Activated naive CD8-positive, alpha-beta T cell treated with anti-CD3 and anti-CD28 coated beads, Interleukin-2, amount 10 ng/mL, durations not matched to agents 7 days and 5 days (primary cell): ENCODE measurements at regions not wholly inside any gene's neighbourhood (a gene's known extent, or its start where the extent isn't known, plus 50 kb on each side); places are given as distances from the start of the nearest gene placed in this dataset.

Source experiments
- ATAC-seq: fragments of 150-1000 bp; cut with Tn5 transposase; one replicate; pipeline ENCODE4 v1.10.0; 2021; ENCODE audit warnings: low read depth, moderate library complexity
- POLR2A ChIA-PET: fragments of 350-600 bp; sonication (Branson Sonifier 250); formaldehyde crosslinking; loops from one replicate; lab custom pipeline; 2021; ENCODE audit warnings: antibody characterized with exemption; lab: Charles Lee
- DNase-seq: peaks from one replicate; pipeline ENCODE4 v3.0.0; 2021
- H3K27ac Mint-ChIP-seq: one replicate; pipeline ENCODE4 v1.8.0; 2022; ENCODE audit warnings: mild to moderate bottlenecking, mixed read lengths
- H3K27me3 Mint-ChIP-seq: one replicate; pipeline ENCODE4 v1.8.0; 2022; ENCODE audit warnings: mild to moderate bottlenecking, moderate library complexity, mixed read lengths
- H3K36me3 Mint-ChIP-seq: one replicate; pipeline ENCODE4 v1.8.0; 2021; ENCODE audit warnings: mild to moderate bottlenecking, mixed read lengths
- H3K4me1 Mint-ChIP-seq: one replicate; pipeline ENCODE4 v1.8.0; 2021; ENCODE audit warnings: mixed read lengths
- H3K4me3 Mint-ChIP-seq: one replicate; pipeline ENCODE4 v1.8.0; 2022; ENCODE audit warnings: mild to moderate bottlenecking, moderate library complexity, mixed read lengths
- H3K9me3 Mint-ChIP-seq: one replicate; pipeline ENCODE4 v1.8.0; 2021; ENCODE audit warnings: mixed read lengths

DNA sequence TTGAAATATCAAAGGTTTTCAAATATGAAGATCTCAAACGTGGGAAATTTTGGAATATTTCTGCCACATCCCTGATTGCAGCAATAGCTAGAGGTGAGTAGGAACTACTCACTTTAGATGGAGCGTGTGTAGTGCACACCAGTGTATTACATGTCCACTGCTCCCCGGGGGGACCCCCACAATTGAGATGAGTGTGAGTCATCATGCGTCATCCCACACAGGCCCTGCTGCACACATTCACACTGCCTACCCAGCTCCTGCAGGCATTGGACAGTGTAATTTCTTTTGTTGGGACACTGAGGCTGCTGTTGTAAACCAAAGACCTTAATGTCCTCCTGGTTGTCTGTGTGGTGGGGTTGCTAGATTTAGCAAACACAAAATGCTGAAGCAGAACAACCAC is 280.0 kb downstream of the GAS1 start:
- no peaks in the 10 kb centered on the region for H3K36me3 Mint-ChIP-seq
- POLR2A ChIA-PET: no interaction called here
- H3K4me3 Mint-ChIP-seq: no peak overlapping the region
- peaks cover 2% of the 10 kb centered on the region for H3K4me1 Mint-ChIP-seq
- ATAC-seq: no peak
- H3K9me3 Mint-ChIP-seq: peaks cover 5% of the 10 kb centered on the region
- H3K27ac Mint-ChIP-seq: no peak overlapping the region
- peaks cover 3% of the 10 kb centered on the region for H3K27me3 Mint-ChIP-seq
- DNase-seq: no peak

DNA sequence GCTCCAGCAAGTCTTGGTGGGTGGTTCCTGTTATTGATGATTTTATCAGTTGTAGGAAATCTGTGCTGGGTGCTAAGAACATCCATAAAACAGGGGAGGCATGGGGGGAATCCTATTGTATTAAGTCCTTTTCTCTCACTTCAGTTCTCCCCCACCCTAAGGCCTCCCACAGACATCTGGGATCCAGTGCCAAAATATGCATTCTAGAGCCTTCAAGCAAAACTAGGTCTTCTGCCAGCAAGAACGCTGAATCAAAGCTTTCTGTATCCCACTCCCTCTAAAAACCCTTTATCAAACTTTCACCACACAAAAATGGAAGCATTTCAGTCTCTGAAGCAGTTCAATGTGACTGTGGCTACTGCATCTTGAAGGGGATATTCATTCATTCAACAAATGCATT is 281.9 kb downstream of the GAS1 start:
- Mint-ChIP-seq H3K36me3 (no peaks in the 10 kb centered on the region), H3K4me3 (no peak overlapping the region), H3K9me3 (peaks cover 2% of the 10 kb centered on the region), H3K4me1 (peaks cover 2% of the 10 kb centered on the region), H3K27me3 (no peaks in the 10 kb centered on the region), H3K27ac (no peak overlapping the region)
- POLR2A ChIA-PET: no interaction called here
- no peak for ATAC-seq
- no peak for DNase-seq

DNA sequence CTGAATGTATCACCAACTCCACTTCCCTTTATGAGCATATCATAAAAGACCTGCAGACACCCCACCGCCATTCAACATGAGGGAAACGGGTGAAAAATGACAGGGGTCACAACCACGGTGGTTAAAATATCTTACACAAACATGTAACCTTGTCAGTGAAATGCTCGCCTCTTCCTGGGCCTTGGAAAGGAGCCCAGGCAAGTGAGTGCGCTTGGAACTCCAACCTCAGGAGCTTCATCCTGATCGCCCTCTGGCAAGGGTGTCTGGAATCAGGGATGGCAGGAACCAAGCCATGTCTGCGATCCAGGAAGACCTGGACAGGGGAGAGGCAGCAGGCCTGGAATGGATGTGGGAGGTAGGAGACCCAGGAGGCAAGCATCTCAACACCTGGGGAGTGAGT is 282.7 kb downstream of the GAS1 start:
- no peaks in the 10 kb centered on the region for H3K27me3 Mint-ChIP-seq
- peaks cover 7% of the 10 kb centered on the region for H3K4me1 Mint-ChIP-seq
- H3K36me3 Mint-ChIP-seq: no peaks in the 10 kb centered on the region
- POLR2A ChIA-PET: no interaction called here
- H3K27ac Mint-ChIP-seq: no peak overlapping the region
- no peak overlapping the region for H3K4me3 Mint-ChIP-seq
- H3K9me3 Mint-ChIP-seq: peaks cover 2% of the 10 kb centered on the region
- ATAC-seq: no peak
- DNase-seq: no peak

- POLR2A ChIA-PET: no interaction called here
- Mint-ChIP-seq H3K27ac (no peak overlapping the region), H3K36me3 (no peaks in the 10 kb centered on the region), H3K9me3 (peaks cover 2% of the 10 kb centered on the region), H3K4me3 (no peak overlapping the region), H3K4me1 (peaks cover 10% of the 10 kb centered on the region), H3K27me3 (no peaks in the 10 kb centered on the region)
- ATAC-seq (no peak), DNase-seq (no peak)
Observed at GRCh38 chr9:86663905-86664304, 283.4 kb downstream of the GAS1 start.

DNA sequence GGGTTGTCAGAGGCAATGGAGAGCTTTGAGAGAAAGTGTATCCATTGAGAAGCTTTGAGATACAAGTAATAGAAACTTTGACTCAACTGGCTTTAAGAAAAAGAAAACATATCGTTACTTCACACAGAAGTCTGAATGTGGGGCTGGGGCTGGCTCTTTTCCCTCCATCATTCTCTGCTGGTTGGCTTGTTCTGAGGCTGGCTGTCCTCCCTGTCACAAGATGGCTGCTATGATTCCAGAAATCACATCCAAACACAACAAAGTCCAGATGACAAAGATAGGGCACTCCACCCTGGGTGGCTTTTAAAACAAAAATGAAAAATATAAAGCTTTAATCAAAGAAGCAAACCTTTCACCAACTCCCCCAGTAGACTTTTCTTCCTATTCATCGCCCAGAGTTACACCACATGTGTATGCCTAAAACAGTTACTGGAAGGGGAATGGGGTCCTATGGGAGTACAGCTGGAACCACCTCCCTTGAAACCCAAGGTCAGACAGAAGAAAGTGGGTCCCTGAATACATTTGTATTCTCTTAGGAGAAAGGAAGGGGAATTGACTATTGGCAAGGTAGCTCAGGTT is 284.3 kb downstream of the GAS1 start:
- Mint-ChIP-seq H3K36me3 (no peaks in the 10 kb centered on the region), H3K4me1 (peaks cover 10% of the 10 kb centered on the region), H3K9me3 (peaks cover 2% of the 10 kb centered on the region), H3K27ac (no peak overlapping the region), H3K4me3 (no peak overlapping the region), H3K27me3 (no peaks in the 10 kb centered on the region)
- POLR2A ChIA-PET: no interaction called here
- ATAC-seq (no peak), DNase-seq (no peak)

DNA sequence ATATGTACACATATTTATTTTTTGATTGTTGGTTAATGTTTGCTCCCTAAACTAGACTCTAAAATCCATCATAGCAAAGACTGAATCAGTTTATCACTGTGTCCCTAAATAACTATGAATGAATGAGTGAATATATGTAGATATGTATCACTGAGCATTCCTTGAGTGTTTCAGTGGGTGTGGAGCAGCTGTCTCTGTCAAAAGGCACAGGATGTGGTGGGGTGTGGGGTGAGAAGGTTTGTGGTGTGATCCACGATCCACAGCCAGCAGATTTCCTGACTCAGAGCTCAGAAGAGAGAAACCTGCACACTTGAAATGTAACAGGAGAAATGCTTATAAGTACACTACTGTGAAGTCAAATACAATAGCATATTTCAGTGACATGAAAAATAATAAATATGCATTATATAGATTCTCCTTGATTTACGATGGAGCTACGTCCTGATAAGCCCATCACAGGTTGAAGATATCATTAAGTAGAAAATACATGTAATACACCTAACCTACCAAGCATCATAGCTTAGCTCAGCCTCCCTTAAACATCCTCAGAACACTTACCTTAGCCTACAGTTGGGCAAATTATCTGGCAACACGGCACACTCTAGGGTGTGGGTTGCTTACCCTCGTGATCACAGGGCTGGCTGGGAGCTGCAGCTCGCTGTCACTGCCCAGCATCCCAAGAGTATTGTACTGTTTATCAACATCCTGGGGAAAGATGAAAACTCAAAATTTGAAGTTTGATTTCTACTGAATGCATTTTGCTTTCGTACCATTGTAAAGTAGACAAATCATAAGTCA is 287.0 kb downstream of the GAS1 start:
- Mint-ChIP-seq H3K9me3 (no peaks in the 10 kb centered on the region), H3K27me3 (no peaks in the 10 kb centered on the region), H3K27ac (no peak overlapping the region), H3K36me3 (no peaks in the 10 kb centered on the region), H3K4me1 (peaks cover 8% of the 10 kb centered on the region), H3K4me3 (peak overlapping the region; percentile 23)
- DNase-seq: no peak
- POLR2A ChIA-PET: no interaction called here
- peak; percentile 47 for ATAC-seq

DNA sequence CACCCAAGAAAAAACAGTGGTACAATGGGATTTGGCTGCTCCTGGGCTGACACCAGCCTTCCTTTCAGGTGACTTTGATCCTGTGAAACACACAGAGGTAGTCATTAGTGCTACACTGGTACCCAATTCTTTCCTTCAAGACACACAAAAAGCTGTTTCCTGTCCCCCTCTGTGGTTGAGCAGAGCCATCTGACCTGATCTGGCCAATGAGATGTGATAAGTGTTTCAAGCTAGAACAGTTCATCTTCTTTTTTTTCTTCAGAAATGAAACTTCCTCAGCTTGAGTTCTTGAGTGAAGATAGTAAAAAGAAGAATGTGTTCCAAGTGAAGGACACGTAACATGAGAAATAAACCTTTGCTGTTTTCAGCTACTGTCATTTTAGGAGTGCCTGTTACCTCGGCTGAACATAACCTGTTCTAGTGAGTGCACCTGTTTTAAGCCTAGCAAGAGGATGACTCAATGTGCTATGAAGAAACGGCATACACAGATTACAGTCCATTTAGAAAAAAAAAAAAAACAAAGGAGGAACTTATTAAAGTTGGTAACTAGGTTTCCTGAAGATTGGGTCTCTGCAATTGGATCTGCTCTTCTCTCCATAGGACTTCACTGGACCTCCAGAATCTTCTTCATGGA is 287.8 kb downstream of the GAS1 start:
- H3K36me3 Mint-ChIP-seq: no peaks in the 10 kb centered on the region
- POLR2A ChIA-PET: no interaction called here
- H3K27ac Mint-ChIP-seq: no peak overlapping the region
- DNase-seq: no peak
- H3K9me3 Mint-ChIP-seq: no peaks in the 10 kb centered on the region
- no peak overlapping the region for H3K4me3 Mint-ChIP-seq
- ATAC-seq: no peak
- H3K4me1 Mint-ChIP-seq: peaks cover 8% of the 10 kb centered on the region
- no peaks in the 10 kb centered on the region for H3K27me3 Mint-ChIP-seq

DNA sequence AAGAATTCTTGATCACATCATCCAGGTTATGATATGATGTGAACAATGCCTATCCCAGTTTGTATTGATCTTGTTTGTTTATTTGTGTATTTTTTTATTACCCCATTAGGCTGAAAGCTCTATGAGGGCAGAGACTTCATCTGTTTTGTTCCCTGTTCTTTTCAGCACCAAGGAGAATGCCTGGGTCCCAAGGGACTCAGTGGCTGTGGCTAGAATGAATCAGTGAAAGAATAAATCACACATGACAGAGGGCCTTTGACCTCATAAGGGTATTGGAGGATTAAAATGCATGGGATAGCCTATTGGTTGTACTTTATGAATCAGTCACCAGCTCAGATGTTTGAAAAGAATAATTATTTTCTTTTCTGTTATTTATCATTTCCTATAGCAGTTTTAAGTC is 292.2 kb downstream of the GAS1 start:
- no peak for ATAC-seq
- Mint-ChIP-seq H3K27ac (no peak overlapping the region), H3K27me3 (peaks cover 7% of the 10 kb centered on the region), H3K9me3 (no peaks in the 10 kb centered on the region), H3K4me3 (no peak overlapping the region), H3K4me1 (peaks cover 7% of the 10 kb centered on the region), H3K36me3 (no peaks in the 10 kb centered on the region)
- POLR2A ChIA-PET: no interaction called here
- DNase-seq: no peak

DNA sequence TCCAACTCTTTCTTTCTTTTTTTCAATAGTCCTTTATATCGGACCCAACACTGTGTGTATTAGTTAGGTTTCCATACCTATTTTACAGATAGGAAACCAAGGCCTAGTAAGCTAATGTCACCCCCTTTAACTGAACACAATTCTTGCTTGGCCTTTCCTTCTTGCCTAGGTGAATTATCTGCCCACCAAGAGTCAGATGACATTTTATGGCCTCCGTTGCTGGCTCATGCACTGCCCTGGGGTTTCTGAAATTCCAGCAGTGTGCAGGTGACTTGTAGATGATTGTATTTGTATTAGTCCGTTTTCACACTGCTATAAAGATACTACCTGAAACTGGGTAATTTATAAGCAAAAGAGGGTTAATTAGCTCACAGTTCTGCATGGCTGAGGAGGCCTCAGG is 293.8 kb downstream of the GAS1 start:
- peaks cover 8% of the 10 kb centered on the region for H3K27me3 Mint-ChIP-seq
- POLR2A ChIA-PET: no interaction called here
- no peaks in the 10 kb centered on the region for H3K9me3 Mint-ChIP-seq
- no peak overlapping the region for H3K27ac Mint-ChIP-seq
- no peak for ATAC-seq
- H3K4me3 Mint-ChIP-seq: no peak overlapping the region
- H3K36me3 Mint-ChIP-seq: no peaks in the 10 kb centered on the region
- no peak for DNase-seq
- no peaks in the 10 kb centered on the region for H3K4me1 Mint-ChIP-seq

DNA sequence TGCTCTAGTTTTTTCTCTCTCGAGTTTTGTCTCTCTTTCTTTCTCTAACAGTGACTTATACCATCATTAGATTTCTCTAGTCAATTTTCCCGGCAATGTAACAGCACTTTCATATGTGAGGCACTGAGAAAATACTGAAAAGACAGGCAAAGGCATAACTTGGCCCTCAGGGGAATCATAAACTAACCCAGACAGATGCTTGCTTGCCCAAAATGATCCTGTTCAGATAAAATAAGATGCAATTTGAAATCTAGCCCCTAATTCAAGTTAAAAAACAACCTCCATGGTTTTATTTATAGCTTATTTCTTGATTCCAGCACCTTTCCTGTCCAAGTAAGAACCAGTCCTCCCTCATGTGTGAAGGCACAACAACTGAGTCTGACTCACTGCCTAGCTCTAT is 294.6 kb downstream of the GAS1 start:
- DNase-seq: no peak
- Mint-ChIP-seq H3K4me1 (no peaks in the 10 kb centered on the region), H3K4me3 (no peak overlapping the region), H3K27me3 (peaks cover 8% of the 10 kb centered on the region), H3K9me3 (no peaks in the 10 kb centered on the region), H3K36me3 (no peaks in the 10 kb centered on the region), H3K27ac (no peak overlapping the region)
- ATAC-seq: no peak
- POLR2A ChIA-PET: no interaction called here

DNA sequence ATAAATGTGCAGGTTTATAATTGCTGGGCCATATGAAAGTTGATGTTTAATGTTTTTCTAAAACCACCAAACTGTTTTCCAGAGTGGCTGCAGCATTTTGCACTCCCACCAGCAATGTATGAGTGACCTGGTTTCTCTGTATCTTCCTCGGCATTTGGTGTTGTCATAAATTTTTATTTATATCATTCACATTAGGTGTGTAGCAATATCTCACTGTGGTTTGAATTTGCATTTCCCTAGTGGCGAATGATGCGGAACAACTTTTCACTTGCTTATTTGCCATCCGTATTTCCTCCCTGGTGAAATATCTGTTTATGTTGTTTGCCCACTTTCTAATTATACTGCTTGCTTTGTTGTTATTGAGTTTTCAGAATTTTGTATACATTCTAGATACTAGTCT is 295.7 kb upstream of the TUT7 start:
- POLR2A ChIA-PET: no interaction called here
- no peak for ATAC-seq
- H3K4me3 Mint-ChIP-seq: no peak overlapping the region
- no peak overlapping the region for H3K27ac Mint-ChIP-seq
- H3K27me3 Mint-ChIP-seq: peaks cover 8% of the 10 kb centered on the region
- no peaks in the 10 kb centered on the region for H3K4me1 Mint-ChIP-seq
- H3K36me3 Mint-ChIP-seq: no peaks in the 10 kb centered on the region
- no peak for DNase-seq
- H3K9me3 Mint-ChIP-seq: no peaks in the 10 kb centered on the region

DNA sequence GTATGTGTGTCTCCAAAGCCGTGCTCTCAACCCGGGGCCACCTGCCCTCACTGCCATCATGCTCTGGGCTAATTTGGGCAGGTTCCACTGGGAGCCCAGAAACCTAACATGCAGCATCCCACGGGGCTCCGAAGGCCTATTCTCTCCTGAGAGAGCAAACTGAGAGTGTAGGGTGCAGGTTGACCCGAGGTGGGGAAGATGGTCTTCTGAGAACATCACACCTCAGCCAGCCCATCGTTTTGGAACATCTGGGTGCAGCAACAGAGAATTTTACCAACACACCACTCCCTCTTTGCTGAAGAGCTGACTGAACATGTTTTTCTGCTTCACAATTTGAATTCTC is 294.6 kb upstream of the TUT7 start:
- no peak overlapping the region for H3K4me3 Mint-ChIP-seq
- ATAC-seq: no peak
- peaks cover 8% of the 10 kb centered on the region for H3K27me3 Mint-ChIP-seq
- no peaks in the 10 kb centered on the region for H3K9me3 Mint-ChIP-seq
- POLR2A ChIA-PET: no interaction called here
- H3K36me3 Mint-ChIP-seq: no peaks in the 10 kb centered on the region
- no peak for DNase-seq
- no peaks in the 10 kb centered on the region for H3K4me1 Mint-ChIP-seq
- H3K27ac Mint-ChIP-seq: no peak overlapping the region

DNA sequence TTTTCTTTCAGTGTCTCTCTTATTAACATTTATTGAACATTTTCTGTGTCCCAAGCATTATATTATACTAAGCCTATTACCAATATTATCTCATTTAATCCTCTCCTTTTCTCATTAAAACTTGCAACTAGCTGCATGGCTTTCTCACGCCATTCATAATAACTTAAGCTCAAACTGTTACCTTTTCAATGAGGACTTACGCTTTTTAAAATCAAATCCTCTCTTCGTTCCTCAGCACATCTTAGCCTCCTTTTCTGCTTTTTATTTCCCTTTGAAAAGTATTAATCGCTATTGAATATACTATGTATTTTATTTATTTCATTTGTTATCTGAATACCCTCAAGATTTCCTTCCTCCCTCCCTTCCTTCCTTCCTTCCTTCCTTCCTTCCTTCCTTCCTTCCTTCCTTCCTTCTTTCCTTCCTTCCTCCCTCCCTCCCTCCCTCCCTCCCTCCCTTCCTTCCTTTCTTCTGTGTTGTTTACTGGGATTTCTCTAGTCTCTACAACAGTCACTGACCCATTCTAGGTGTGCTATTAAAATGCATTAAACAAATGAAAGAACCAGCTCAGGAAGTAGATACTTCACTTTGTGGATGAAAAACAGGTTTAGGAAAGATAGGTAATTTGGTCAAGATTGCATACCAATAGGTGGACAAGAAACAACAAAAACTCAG is 294.1 kb upstream of the TUT7 start:
- no peak for ATAC-seq
- POLR2A ChIA-PET: no interaction called here
- H3K9me3 Mint-ChIP-seq: no peaks in the 10 kb centered on the region
- no peak overlapping the region for H3K4me3 Mint-ChIP-seq
- DNase-seq: no peak
- peaks cover 8% of the 10 kb centered on the region for H3K27me3 Mint-ChIP-seq
- H3K4me1 Mint-ChIP-seq: no peaks in the 10 kb centered on the region
- H3K27ac Mint-ChIP-seq: no peak overlapping the region
- H3K36me3 Mint-ChIP-seq: no peaks in the 10 kb centered on the region

DNA sequence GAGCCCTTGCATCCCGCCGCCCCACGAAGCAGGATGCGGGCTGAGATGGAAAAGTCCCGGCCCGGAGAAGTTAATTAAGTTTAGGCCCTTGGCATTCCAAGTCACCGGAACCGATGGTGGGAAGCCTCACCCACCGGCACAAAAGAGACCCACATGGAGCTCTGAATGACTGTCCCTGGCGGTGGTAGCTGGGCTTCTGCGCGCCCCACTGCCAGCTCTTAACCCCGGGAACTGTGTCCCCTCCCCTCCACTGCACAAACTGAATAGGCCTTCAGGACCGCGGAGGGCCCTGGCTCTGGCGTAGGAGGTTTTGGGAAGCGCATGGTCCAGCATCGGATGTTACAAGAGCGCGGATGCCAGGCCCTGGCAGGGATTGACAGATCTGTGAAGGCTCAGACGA is 291.1 kb upstream of the TUT7 start:
- Mint-ChIP-seq H3K4me3 (no peak overlapping the region), H3K9me3 (no peaks in the 10 kb centered on the region), H3K27me3 (peaks cover 3% of the 10 kb centered on the region), H3K36me3 (no peaks in the 10 kb centered on the region), H3K4me1 (no peaks in the 10 kb centered on the region), H3K27ac (no peak overlapping the region)
- DNase-seq: no peak
- POLR2A ChIA-PET: no interaction called here
- no peak for ATAC-seq
